ENCODE measurements at regions not wholly inside any gene's neighbourhood (a gene's known extent, or its start where the extent isn't known, plus 50 kb on each side); places are given as distances from the start of the nearest gene placed in this dataset.

DNA sequence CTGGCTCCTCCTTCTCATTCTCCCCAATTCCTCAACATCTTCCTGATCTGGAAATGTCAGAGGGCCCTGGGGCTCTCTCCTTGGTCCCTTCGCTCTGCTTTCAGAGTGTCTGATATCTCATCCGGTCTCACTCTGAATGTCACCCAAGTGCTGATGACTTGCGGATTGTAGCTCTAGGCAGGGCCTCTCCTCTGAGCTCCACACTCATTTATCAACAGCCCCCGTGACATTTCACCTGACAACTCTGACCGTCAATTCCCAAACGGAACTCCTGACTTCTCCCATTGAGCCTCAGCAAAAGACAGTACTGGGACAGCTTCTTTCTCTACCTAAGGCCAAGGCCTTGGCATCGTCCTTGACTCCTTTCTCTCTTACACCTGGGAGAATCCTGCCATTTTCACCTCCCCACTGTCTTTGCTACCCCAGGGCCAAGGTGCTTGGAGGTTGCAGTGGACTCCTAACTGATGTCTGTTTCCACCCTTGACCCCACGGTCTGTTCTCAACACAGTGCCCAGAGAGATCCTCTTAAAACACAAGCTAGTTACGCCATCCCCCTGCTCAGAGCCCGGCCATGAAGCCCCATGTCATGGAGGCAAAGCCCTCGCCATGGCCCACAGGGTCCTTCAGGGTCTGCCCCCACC is 57.5 kb upstream of the THY1 start:
- 88% methylated on average over 11 of the region's 11 CpGs for WGBS
- H3K4me3 ChIP-seq (ENCODE audit: low read length) = no peak overlapping the region
- no peaks in the 10 kb centered on the region for H3K4me1 ChIP-seq (ENCODE audit: insufficient read depth, low read length)
- H3K27ac ChIP-seq (ENCODE audit: low read depth, low read length) = no peak overlapping the region
- no peak overlapping the region for H3K9ac ChIP-seq (ENCODE audit: low read depth, low read length)
- H3K9me3 ChIP-seq (ENCODE audit: insufficient read depth, low read depth, low read length) = no peaks in the 10 kb centered on the region
- H3K36me3 ChIP-seq (ENCODE audit: insufficient read depth, low read length) = no peaks in the 10 kb centered on the region
- 0 out of 2 replicates have a peak, but pooled peaks cover 4% of the 10 kb centered on the region for H3K27me3 ChIP-seq (ENCODE audit: insufficient read depth, low read length)

DNA sequence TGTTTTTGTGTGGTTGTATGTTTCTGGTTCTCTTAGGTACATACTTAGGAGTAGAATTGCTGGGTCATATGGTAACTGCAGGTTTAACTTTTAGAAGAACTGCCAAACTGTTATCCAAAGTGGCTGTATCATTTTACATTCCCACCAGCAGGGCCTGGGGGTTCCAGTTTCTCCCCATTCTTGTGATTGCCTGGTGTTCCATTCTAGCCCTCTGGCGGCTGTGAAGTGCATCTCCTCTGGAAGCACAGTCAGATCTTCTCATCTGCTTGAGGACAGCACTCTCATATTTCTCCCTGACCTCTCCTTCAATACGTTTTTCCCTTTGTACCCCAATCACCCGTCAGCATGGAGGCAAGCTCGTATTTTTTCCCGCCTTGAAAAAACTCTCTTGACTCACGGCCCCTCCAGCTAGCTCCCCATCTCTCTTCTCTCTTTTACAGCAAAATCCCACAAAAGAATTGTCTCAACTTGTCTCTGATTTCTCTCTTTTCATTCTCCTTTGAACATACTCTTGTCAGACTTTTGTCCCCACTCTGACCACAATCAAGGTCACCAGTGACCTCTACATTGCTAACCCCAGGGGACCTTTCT is 56.8 kb upstream of the THY1 start:
- Histone ChIP-seq H3K27me3 (ENCODE audit: insufficient read depth, low read length) (0 out of 2 replicates have a peak, but pooled peaks cover 4% of the 10 kb centered on the region), H3K4me3 (ENCODE audit: low read length) (no peak overlapping the region), H3K9ac (ENCODE audit: low read depth, low read length) (no peak overlapping the region), H3K9me3 (ENCODE audit: insufficient read depth, low read depth, low read length) (no peaks in the 10 kb centered on the region), H3K4me1 (ENCODE audit: insufficient read depth, low read length) (no peaks in the 10 kb centered on the region), H3K27ac (ENCODE audit: low read depth, low read length) (no peak overlapping the region), H3K36me3 (ENCODE audit: insufficient read depth, low read length) (no peaks in the 10 kb centered on the region)
- WGBS = 71% methylated on average over 6 of the region's 6 CpGs

DNA sequence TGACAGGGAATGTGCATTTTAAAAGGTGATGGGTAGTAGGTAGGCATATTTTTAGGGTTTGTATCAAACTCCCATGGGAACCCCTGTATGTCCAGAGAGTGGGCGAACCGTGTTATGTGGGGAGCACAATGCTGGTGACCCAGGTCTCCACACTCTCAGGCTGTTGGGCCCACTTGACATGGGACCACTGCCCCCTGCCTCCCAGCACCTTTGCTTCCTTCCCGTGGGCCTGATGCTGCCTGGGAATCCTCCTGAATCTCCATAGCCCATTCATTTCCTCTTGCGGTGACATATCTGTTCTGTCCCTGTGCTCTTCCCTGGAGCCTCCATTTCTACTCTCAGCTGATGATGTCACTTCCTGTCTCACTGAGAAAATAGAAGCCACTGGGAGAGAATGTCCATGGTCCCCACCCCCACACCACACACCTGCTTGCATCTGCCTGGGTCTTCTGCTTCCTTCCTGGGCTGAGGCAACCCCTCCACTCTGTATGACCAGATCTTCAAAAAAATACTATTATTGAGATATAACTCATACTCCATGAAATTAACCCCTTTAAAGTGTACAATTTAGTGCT is 55.8 kb upstream of the THY1 start:
- no peaks in the 10 kb centered on the region for H3K4me1 ChIP-seq (ENCODE audit: insufficient read depth, low read length)
- H3K9ac ChIP-seq (ENCODE audit: low read depth, low read length) = no peak overlapping the region
- no peaks in the 10 kb centered on the region for H3K36me3 ChIP-seq (ENCODE audit: insufficient read depth, low read length)
- WGBS = 64% methylated on average over 4 of the region's 4 CpGs
- no peak overlapping the region for H3K4me3 ChIP-seq (ENCODE audit: low read length)
- no peak overlapping the region for H3K27ac ChIP-seq (ENCODE audit: low read depth, low read length)
- H3K27me3 ChIP-seq (ENCODE audit: insufficient read depth, low read length) = 0 out of 2 replicates have a peak, but pooled peaks cover 4% of the 10 kb centered on the region
- H3K9me3 ChIP-seq (ENCODE audit: insufficient read depth, low read depth, low read length) = no peaks in the 10 kb centered on the region

DNA sequence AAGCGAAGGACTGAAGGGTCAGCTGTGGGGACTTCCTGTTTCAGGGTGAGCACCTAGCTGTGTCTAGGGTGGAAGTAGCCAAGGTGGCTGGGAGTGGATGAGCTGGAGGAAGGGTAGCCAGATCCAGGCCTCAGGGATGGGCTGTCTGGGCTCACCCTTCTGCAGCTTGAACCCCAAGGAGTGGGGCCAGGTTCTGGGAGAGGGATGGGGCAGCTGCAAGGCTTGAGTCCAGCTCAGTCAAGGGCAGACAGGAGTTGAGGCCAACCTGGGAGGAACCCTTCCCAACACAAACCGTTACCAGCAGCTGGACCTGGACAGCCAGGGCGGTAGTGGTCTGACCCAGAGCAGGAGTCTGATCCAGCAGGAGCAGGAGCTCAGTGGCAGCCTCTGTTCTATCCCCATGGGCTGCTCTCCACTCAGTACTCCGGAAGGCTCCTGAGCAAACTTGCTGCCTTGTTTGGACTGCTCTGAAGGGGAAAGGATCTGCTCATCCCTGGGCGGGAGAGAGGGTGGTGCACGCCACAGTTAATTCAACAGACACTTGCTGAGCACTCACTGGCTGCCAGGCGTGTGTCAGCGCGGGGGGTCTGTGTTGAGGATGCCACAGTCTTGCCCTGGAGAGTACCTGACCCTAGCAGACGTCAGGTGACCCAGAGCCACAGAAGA is 53.8 kb upstream of the THY1 start:
- Histone ChIP-seq H3K4me1 (ENCODE audit: insufficient read depth, low read length) (no peaks in the 10 kb centered on the region), H3K9me3 (ENCODE audit: insufficient read depth, low read depth, low read length) (no peaks in the 10 kb centered on the region), H3K36me3 (ENCODE audit: insufficient read depth, low read length) (no peaks in the 10 kb centered on the region), H3K4me3 (ENCODE audit: low read length) (no peak overlapping the region), H3K27me3 (ENCODE audit: insufficient read depth, low read length) (0 out of 2 replicates have a peak, but pooled peaks cover 2% of the 10 kb centered on the region), H3K9ac (ENCODE audit: low read depth, low read length) (no peak overlapping the region), H3K27ac (ENCODE audit: low read depth, low read length) (no peak overlapping the region)
- 82% methylated on average over 10 of the region's 10 CpGs for WGBS

DNA sequence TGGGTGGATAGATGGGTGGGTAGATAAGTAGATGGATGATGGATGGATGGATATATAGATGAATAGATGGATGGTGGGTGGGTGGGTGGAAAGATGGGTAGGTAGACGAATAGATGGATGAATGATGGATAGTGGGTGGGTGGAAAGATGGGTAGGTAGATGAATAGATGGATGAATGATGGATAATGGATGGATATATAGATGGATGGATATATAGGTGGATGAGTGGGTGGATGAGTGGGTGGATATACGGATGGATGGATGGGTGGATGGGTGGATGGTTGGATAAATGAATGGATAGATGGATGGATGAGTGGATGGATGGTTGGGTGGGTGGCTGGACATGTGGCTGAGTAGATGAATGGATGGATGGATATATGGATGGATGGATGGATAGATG is 53.1 kb upstream of the THY1 start:
- 67% methylated on average over 2 of the region's 2 CpGs for WGBS
- H3K4me3 ChIP-seq (ENCODE audit: low read length) = no peak overlapping the region
- H3K27ac ChIP-seq (ENCODE audit: low read depth, low read length) = no peak overlapping the region
- no peak overlapping the region for H3K9ac ChIP-seq (ENCODE audit: low read depth, low read length)
- H3K27me3 ChIP-seq (ENCODE audit: insufficient read depth, low read length) = no peaks in the 10 kb centered on the region
- H3K36me3 ChIP-seq (ENCODE audit: insufficient read depth, low read length) = no peaks in the 10 kb centered on the region
- no peaks in the 10 kb centered on the region for H3K9me3 ChIP-seq (ENCODE audit: insufficient read depth, low read depth, low read length)
- H3K4me1 ChIP-seq (ENCODE audit: insufficient read depth, low read length) = no peaks in the 10 kb centered on the region

DNA sequence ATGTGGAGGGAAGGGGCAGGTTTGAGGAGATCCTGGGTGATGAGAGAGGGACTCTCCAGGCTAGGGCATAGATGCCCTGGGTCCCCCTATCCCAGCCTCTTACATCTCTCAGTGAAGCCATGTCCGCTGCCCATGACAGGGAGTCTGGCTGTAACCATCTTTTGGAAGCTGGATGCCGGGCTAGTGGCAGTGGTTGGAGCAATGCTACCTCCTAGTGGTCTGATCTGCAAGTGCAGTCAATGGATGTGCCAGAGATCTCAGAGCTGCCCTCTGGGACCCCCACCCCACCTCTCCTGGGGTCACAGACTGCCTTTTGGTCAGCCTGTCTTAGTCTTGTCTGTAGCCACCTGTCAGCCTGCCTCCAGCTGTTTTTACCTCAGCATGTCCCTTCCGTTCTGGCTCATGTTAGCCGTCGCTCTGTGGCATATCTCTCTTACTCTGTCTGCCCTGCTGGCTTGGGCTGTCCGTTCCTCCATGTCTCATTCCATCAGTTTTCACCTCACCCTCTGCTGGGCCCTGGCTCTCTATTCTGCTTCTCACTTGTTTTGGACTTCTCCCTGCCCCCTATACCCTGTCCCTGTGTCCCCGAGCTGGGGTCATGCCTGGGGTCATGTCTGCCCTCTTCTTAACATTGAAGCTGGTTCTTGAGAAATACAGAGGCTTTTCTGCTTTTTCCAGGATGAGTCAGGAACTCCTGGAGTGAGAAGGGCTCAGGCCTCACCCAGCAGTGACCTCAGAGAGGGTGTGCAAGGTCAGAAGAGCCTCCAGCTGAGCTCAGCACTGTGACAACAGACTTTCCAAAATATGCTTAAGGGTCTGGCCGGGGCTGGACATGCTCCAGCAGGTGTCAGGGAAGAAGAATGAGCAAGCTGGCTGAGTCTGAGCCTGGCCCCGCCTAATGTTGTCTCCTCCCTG is 52.0 kb upstream of the THY1 start:
- Histone ChIP-seq H3K4me3 (ENCODE audit: low read length) (no peak overlapping the region), H3K27ac (ENCODE audit: low read depth, low read length) (no peak overlapping the region), H3K27me3 (ENCODE audit: insufficient read depth, low read length) (no peaks in the 10 kb centered on the region), H3K4me1 (ENCODE audit: insufficient read depth, low read length) (no peaks in the 10 kb centered on the region), H3K36me3 (ENCODE audit: insufficient read depth, low read length) (no peaks in the 10 kb centered on the region), H3K9ac (ENCODE audit: low read depth, low read length) (no peak overlapping the region), H3K9me3 (ENCODE audit: insufficient read depth, low read depth, low read length) (no peaks in the 10 kb centered on the region)
- WGBS = 45% methylated on average over 9 of the region's 9 CpGs

DNA sequence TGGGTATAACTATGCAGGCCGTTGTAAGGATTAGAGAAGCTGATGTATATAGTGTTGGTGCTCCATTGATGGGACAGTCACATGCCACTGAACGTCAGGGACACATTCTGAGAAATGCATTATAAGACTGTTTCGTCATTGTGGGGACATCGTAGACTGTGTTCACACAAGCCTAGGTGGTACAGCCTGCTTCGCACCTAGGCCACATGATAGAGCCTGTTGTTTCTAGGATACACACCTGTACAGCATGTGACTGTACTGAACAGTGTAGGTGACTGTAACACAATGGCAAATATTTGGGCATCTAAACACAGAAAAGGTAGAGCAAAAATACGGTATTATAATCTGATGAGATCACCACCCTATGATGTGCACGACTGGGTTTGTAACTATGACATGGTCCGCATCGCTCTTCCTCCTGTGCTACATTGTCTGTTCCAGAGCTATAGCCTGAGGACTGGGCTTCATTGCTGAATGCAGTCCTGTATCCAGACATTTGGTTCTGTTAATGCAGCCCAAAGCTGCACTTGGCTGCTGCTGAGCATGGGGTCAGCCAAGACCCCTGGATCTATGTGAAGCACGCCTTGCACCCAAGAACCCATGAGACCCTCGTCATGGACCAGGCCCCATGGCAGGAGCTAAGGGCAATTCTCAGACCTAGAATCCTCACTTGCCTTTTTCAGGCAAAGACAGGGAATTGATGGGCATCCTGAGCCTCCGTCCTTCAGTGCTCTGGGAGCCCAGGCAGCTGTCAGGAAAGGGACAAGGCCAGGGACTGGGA is 51.1 kb upstream of the THY1 start:
- Histone ChIP-seq H3K27ac (ENCODE audit: low read depth, low read length) (no peak overlapping the region), H3K36me3 (ENCODE audit: insufficient read depth, low read length) (no peaks in the 10 kb centered on the region), H3K9me3 (ENCODE audit: insufficient read depth, low read depth, low read length) (no peaks in the 10 kb centered on the region), H3K4me3 (ENCODE audit: low read length) (no peak overlapping the region), H3K27me3 (ENCODE audit: insufficient read depth, low read length) (no peaks in the 10 kb centered on the region), H3K9ac (ENCODE audit: low read depth, low read length) (no peak overlapping the region), H3K4me1 (ENCODE audit: insufficient read depth, low read length) (no peaks in the 10 kb centered on the region)
- WGBS = 93% methylated on average over 12 of the region's 12 CpGs

DNA sequence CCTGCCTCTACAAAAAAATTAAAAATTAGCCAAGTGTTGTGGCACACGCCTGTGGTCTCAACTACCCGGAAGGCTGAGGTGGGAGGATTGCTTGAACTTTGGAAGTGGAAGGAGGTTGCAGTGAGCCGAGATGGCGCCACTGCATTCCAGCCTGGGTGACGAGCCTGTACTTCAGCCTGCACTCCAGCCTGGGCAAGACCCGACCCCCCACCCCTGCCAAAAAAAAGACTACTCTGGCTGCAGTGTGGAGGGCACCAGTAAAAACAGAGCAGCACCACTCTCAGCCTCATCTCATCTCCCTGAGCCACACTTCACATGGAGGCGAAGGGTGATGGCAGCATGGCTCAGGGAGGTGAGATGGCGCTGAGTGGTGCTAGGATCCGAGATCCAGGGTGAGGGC is 50.3 kb upstream of the THY1 start:
- Histone ChIP-seq H3K4me1 (ENCODE audit: insufficient read depth, low read length) (no peaks in the 10 kb centered on the region), H3K4me3 (ENCODE audit: low read length) (no peak overlapping the region), H3K36me3 (ENCODE audit: insufficient read depth, low read length) (no peaks in the 10 kb centered on the region), H3K27ac (ENCODE audit: low read depth, low read length) (no peak overlapping the region), H3K27me3 (ENCODE audit: insufficient read depth, low read length) (no peaks in the 10 kb centered on the region), H3K9me3 (ENCODE audit: insufficient read depth, low read depth, low read length) (no peaks in the 10 kb centered on the region), H3K9ac (ENCODE audit: low read depth, low read length) (no peak overlapping the region)
- 86% methylated on average over 9 of the region's 9 CpGs for WGBS

DNA sequence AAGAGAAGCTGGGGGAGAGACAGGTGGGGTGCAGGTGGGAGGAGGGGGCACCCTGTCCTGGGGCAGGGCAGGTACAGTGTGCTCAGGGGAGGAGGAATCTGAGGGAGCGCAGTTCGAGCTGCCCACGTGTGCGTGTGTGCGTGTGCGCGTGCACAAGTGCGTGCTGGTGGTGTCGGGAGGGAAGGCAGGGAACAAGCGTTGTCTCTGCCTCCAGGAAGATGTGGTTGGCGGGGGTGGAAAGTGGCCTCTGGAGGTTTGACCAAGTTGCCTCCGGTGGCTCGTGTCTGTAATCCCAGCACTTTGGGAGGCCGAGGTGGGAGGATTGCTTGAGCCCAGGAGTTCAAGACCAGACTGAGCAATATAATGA is 49.9 kb upstream of the THY1 start:
- H3K9me3 ChIP-seq (ENCODE audit: insufficient read depth, low read depth, low read length) = no peaks in the 10 kb centered on the region
- H3K4me1 ChIP-seq (ENCODE audit: insufficient read depth, low read length) = no peaks in the 10 kb centered on the region
- H3K27ac ChIP-seq (ENCODE audit: low read depth, low read length) = no peak overlapping the region
- H3K36me3 ChIP-seq (ENCODE audit: insufficient read depth, low read length) = no peaks in the 10 kb centered on the region
- 94% methylated on average over 14 of the region's 14 CpGs for WGBS
- no peak overlapping the region for H3K9ac ChIP-seq (ENCODE audit: low read depth, low read length)
- H3K27me3 ChIP-seq (ENCODE audit: insufficient read depth, low read length) = no peaks in the 10 kb centered on the region
- no peak overlapping the region for H3K4me3 ChIP-seq (ENCODE audit: low read length)
